ENCODE measurements at regions not wholly inside any gene's neighbourhood (a gene's known extent, or its start where the extent isn't known, plus 50 kb on each side); places are given as distances from the start of the nearest gene placed in this dataset.

- H3K4me1 ChIP-seq (ENCODE audit: control insufficient read depth, insufficient read depth, low read length): no peaks in the 10 kb centered on the region
- H3K9me3 Mint-ChIP-seq: peaks cover 6 to 12% of the 10 kb centered on the region in 2 donors
- no peak overlapping the region for H3K27ac Mint-ChIP-seq
- H3K4me3 Mint-ChIP-seq: no peak overlapping the region
- WGBS (ENCODE audit: insufficient coverage): 43% methylated on average over 1 of the region's 2 CpGs
- no peaks in the 10 kb centered on the region for H3K36me3 Mint-ChIP-seq
- H3K27me3 ChIP-seq (ENCODE audit: control insufficient read depth, insufficient read depth, low read length): no peaks in the 10 kb centered on the region
- no peak overlapping the region for H3K27ac ChIP-seq (ENCODE audit: low read length)
- no peaks in the 10 kb centered on the region for H3K9me3 ChIP-seq (ENCODE audit: control insufficient read depth, insufficient read depth, low read length)
- no peak for TF ChIP-seq CTCF (IDR thresholded peaks at IDR 0.05)
- intact Hi-C loops (cut with micrococcal nuclease): no loop called here
- H3K36me3 ChIP-seq (ENCODE audit: control insufficient read depth, insufficient read depth, low read length): no peaks in the 10 kb centered on the region
- H3K4me3 ChIP-seq (ENCODE audit: low read length): no peak overlapping the region
- DNase-seq (no peak), ATAC-seq (no peak)
- H3K4me1 Mint-ChIP-seq: no peaks in the 10 kb centered on the region
- no peaks in the 10 kb centered on the region for H3K27me3 Mint-ChIP-seq (ENCODE audit: low read depth in 2 of 2)
Observed at GRCh38 chr5:92444888-92445287, 1061.8 kb upstream of the ARRDC3 start.

GRCh38 chr5:92435781-92436180 is 1052.7 kb upstream of the ARRDC3 start:
- H3K36me3 ChIP-seq (ENCODE audit: control insufficient read depth, insufficient read depth, low read length): no peaks in the 10 kb centered on the region
- 88% methylated on average over 3 of the region's 3 CpGs for WGBS (ENCODE audit: insufficient coverage)
- no peak overlapping the region for H3K27ac ChIP-seq (ENCODE audit: low read length)
- TF ChIP-seq CTCF (IDR thresholded peaks at IDR 0.05): no peak
- no peaks in the 10 kb centered on the region for H3K36me3 Mint-ChIP-seq
- DNase-seq (no peak), ATAC-seq (no peak)
- H3K4me3 ChIP-seq (ENCODE audit: low read length): no peak overlapping the region
- H3K9me3 Mint-ChIP-seq: peaks cover 18 to 28% of the 10 kb centered on the region in 2 donors
- peaks cover 8% of the 10 kb centered on the region for H3K9me3 ChIP-seq (ENCODE audit: control insufficient read depth, insufficient read depth, low read length)
- no peak overlapping the region for H3K4me3 Mint-ChIP-seq
- H3K27me3 Mint-ChIP-seq (ENCODE audit: low read depth in 2 of 2): no peaks in the 10 kb centered on the region
- H3K27me3 ChIP-seq (ENCODE audit: control insufficient read depth, insufficient read depth, low read length): no peaks in the 10 kb centered on the region
- intact Hi-C loops (cut with micrococcal nuclease): no loop called here
- H3K4me1 ChIP-seq (ENCODE audit: control insufficient read depth, insufficient read depth, low read length): no peaks in the 10 kb centered on the region
- no peak overlapping the region for H3K27ac Mint-ChIP-seq
- H3K4me1 Mint-ChIP-seq: no peaks in the 10 kb centered on the region

GRCh38 chr5:92429646-92430045 is 1046.5 kb upstream of the ARRDC3 start:
- H3K4me1 Mint-ChIP-seq: no peaks in the 10 kb centered on the region
- no peak for ATAC-seq
- no peaks in the 10 kb centered on the region for H3K27me3 Mint-ChIP-seq (ENCODE audit: low read depth in 2 of 2)
- WGBS (ENCODE audit: insufficient coverage): 85% methylated on average over 3 of the region's 3 CpGs
- Histone ChIP-seq H3K36me3 (ENCODE audit: control insufficient read depth, insufficient read depth, low read length) (no peaks in the 10 kb centered on the region), H3K9me3 (ENCODE audit: control insufficient read depth, insufficient read depth, low read length) (no peaks in the 10 kb centered on the region), H3K4me1 (ENCODE audit: control insufficient read depth, insufficient read depth, low read length) (no peaks in the 10 kb centered on the region), H3K27ac (ENCODE audit: low read length) (no peak overlapping the region), H3K4me3 (ENCODE audit: low read length) (no peak overlapping the region), H3K27me3 (ENCODE audit: control insufficient read depth, insufficient read depth, low read length) (no peaks in the 10 kb centered on the region)
- TF ChIP-seq CTCF (IDR thresholded peaks at IDR 0.05): no peak
- H3K27ac Mint-ChIP-seq: no peak overlapping the region
- peaks cover 6 to 12% of the 10 kb centered on the region in 2 donors for H3K9me3 Mint-ChIP-seq
- H3K36me3 Mint-ChIP-seq: no peaks in the 10 kb centered on the region
- H3K4me3 Mint-ChIP-seq: no peak overlapping the region
- intact Hi-C loops (cut with micrococcal nuclease): no loop called here
- no peak for DNase-seq

GRCh38 chr5:92428415-92428814 is 1045.3 kb upstream of the ARRDC3 start:
- DNase-seq: no peak
- no peak for TF ChIP-seq CTCF (IDR thresholded peaks at IDR 0.05)
- Mint-ChIP-seq H3K4me3 (no peak overlapping the region), H3K27me3 (ENCODE audit: low read depth in 2 of 2) (no peaks in the 10 kb centered on the region), H3K9me3 (peaks cover 6 to 9% of the 10 kb centered on the region in 2 donors), H3K4me1 (no peaks in the 10 kb centered on the region), H3K36me3 (no peaks in the 10 kb centered on the region), H3K27ac (no peak overlapping the region)
- Histone ChIP-seq H3K27me3 (ENCODE audit: control insufficient read depth, insufficient read depth, low read length) (no peaks in the 10 kb centered on the region), H3K4me3 (ENCODE audit: low read length) (no peak overlapping the region), H3K27ac (ENCODE audit: low read length) (no peak overlapping the region), H3K4me1 (ENCODE audit: control insufficient read depth, insufficient read depth, low read length) (no peaks in the 10 kb centered on the region), H3K9me3 (ENCODE audit: control insufficient read depth, insufficient read depth, low read length) (no peaks in the 10 kb centered on the region), H3K36me3 (ENCODE audit: control insufficient read depth, insufficient read depth, low read length) (no peaks in the 10 kb centered on the region)
- ATAC-seq: no peak
- intact Hi-C loops (cut with micrococcal nuclease): no loop called here
- WGBS (ENCODE audit: insufficient coverage): 77% methylated on average over 4 of the region's 4 CpGs
